ENCODE measurements at regions not wholly inside any gene's neighbourhood (a gene's known extent, or its start where the extent isn't known, plus 50 kb on each side); places are given as distances from the start of the nearest gene placed in this dataset.
"Not testable (repeated sequence)": the region's sequence is repeated elsewhere in the genome, so short reads cannot be mapped to it uniquely, and the experiment has no call there.

DNA sequence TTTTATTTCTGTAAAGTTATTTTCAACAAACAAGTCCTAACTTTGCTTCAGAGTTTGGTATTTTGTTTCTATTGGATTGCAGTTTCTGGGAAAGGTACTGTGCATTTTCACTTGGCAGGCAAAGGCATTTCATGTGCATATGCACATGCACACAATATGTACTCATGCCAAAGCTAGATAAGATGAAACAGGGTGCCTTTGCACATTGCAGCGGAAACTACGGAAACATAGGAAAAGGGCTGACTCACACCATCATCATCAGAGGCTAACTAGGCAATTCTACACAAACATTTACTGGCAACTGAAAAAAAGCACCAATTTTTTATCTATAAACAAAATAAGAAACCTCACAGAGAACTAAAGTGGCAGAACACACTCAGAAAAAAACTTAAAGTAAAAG, 550.6 kb upstream of the NECTIN3 start:
- no peak for ATAC-seq
- Histone ChIP-seq H3K27me3 (replicated peaks in 1 of 2; ENCODE audit: control insufficient read depth in 2 of 2, insufficient read depth in 2 of 2, low read length in 1 of 2) (no peaks in the 10 kb centered on the region), H3K4me2 (ENCODE audit: control insufficient read depth, insufficient read depth) (no peak overlapping the region), H3K9ac (ENCODE audit: control insufficient read depth, insufficient read depth, low read length) (no peak overlapping the region), H4K20me1 (ENCODE audit: control insufficient read depth, insufficient read depth) (no peaks in the 10 kb centered on the region), H3K36me3 (ENCODE audit: control insufficient read depth in 2 of 2, insufficient read depth in 2 of 2, low read length in 1 of 2) (no peaks in the 10 kb centered on the region), H3K79me2 (ENCODE audit: control insufficient read depth, insufficient read depth, low read length) (no peaks in the 10 kb centered on the region), H3K9me3 (replicated peaks; ENCODE audit: control insufficient read depth, insufficient read depth, low read length) (no peaks in the 10 kb centered on the region), H2AFZ (ENCODE audit: control insufficient read depth, low read depth, low read length) (no peak overlapping the region), H3K27ac (ENCODE audit: control insufficient read depth, insufficient read depth) (no peak overlapping the region), H3K4me1 (ENCODE audit: control insufficient read depth, insufficient read depth, low read length) (no peaks in the 10 kb centered on the region), H3K4me3 (no peak overlapping the region)
- in situ Hi-C loops (cut with MboI) = no loop called here
- POLR2A ChIA-PET = no interaction called here
- RAD21 ChIA-PET (ENCODE audit: unreplicated experiment) = no interaction called here
- SMC1A ChIA-PET (ENCODE audit: uncharacterized antibody, unreplicated experiment) = no interaction called here
- BruUV-seq (replicated peaks) = no TSS peak
- intact Hi-C loops (cut with micrococcal nuclease; ENCODE audit: unreplicated experiment) = no loop called here
- DNase-seq (ENCODE audit: low read depth, low spot score) = no peak
- WGBS (ENCODE audit: insufficient coverage, insufficient replicate concordance, low lambda C conversion rate, missing lambda C conversion rate) = 61% methylated on average over 2 of the region's 2 CpGs
- TF ChIP-seq, protein P1, sequence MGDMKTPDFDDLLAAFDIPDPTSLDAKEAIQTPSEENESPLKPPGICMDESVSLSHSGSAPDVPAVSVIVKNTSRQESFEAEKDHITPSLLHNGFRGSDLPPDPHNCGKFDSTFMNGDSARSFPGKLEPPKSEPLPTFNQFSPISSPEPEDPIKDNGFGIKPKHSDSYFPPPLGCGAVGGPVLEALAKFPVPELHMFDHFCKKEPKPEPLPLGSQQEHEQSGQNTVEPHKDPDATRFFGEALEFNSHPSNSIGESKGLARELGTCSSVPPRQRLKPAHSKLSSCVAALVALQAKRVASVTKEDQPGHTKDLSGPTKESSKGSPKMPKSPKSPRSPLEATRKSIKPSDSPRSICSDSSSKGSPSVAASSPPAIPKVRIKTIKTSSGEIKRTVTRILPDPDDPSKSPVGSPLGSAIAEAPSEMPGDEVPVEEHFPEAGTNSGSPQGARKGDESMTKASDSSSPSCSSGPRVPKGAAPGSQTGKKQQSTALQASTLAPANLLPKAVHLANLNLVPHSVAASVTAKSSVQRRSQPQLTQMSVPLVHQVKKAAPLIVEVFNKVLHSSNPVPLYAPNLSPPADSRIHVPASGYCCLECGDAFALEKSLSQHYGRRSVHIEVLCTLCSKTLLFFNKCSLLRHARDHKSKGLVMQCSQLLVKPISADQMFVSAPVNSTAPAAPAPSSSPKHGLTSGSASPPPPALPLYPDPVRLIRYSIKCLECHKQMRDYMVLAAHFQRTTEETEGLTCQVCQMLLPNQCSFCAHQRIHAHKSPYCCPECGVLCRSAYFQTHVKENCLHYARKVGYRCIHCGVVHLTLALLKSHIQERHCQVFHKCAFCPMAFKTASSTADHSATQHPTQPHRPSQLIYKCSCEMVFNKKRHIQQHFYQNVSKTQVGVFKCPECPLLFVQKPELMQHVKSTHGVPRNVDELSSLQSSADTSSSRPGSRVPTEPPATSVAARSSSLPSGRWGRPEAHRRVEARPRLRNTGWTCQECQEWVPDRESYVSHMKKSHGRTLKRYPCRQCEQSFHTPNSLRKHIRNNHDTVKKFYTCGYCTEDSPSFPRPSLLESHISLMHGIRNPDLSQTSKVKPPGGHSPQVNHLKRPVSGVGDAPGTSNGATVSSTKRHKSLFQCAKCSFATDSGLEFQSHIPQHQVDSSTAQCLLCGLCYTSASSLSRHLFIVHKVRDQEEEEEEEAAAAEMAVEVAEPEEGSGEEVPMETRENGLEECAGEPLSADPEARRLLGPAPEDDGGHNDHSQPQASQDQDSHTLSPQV (IDR thresholded peaks at IDR 0.05) = no peak
- TF ChIP-seq WRNIP1 (IDR thresholded peaks at IDR 0.05; ENCODE audit: borderline replicate concordance, low read depth, low read length) = no peak
- TF ChIP-seq JUND (IDR thresholded peaks at IDR 0.05; ENCODE audit: low read depth, low read length) = no peak
- TF ChIP-seq ASH2L (IDR thresholded peaks at IDR 0.05; ENCODE audit: borderline replicate concordance, low read depth) = no peak
- no peak for TF ChIP-seq NFIC (IDR thresholded peaks at IDR 0.05; ENCODE audit: low read depth, low read length)
- TF ChIP-seq CHD1 (IDR thresholded peaks at IDR 0.05; ENCODE audit: low read depth, low read length) = no peak
- no peak for TF ChIP-seq SRF (IDR thresholded peaks at IDR 0.05; ENCODE audit: low read depth in 2 of 2, low read length in 2 of 2)
- no peak for FAIRE-seq
- CTCF ChIA-PET = no interaction called here

DNA sequence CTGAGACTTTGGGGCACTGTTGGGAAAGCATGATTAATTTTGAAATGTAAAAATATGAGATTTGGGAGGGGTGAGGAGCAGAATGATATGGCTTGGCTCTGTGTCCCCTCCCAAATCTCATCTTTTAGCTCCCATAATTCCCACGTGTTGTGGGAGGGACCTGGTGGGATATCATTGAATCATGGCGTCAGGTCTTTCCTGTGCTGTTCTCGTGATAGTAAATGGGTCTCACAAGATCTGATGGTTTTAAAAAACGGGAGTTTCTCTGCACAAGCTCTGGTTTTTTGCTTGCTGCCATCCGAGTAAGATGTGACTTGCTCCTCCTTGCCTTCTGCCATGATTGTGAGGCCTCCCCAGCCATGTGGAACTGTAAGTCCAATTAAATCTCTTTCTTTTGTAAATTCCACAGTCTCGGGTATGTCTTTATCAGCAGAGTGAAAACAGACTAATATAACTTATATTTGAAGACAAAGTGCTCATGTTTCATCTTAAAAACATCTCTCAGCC, 546.0 kb upstream of the NECTIN3 start:
- intact Hi-C loops (cut with micrococcal nuclease; ENCODE audit: unreplicated experiment); H3K9ac ChIP-seq (ENCODE audit: control insufficient read depth, insufficient read depth, low read length); ATAC-seq; H3K79me2 ChIP-seq (ENCODE audit: control insufficient read depth, insufficient read depth, low read length); DNase-seq (ENCODE audit: low read depth, low spot score); in situ Hi-C loops (cut with MboI); FAIRE-seq; H3K4me1 ChIP-seq (ENCODE audit: control insufficient read depth, insufficient read depth, low read length); H3K27ac ChIP-seq (ENCODE audit: control insufficient read depth, insufficient read depth); RAD21 ChIA-PET (ENCODE audit: unreplicated experiment); SMC1A ChIA-PET (ENCODE audit: uncharacterized antibody, unreplicated experiment); H3K4me2 ChIP-seq (ENCODE audit: control insufficient read depth, insufficient read depth); CTCF ChIA-PET; H4K20me1 ChIP-seq (ENCODE audit: control insufficient read depth, insufficient read depth); BruUV-seq (replicated peaks); H3K36me3 ChIP-seq (ENCODE audit: control insufficient read depth in 2 of 2, insufficient read depth in 2 of 2, low read length in 1 of 2); H3K4me3 ChIP-seq; H3K9me3 ChIP-seq (replicated peaks; ENCODE audit: control insufficient read depth, insufficient read depth, low read length); POLR2A ChIA-PET; H2AFZ ChIP-seq (ENCODE audit: control insufficient read depth, low read depth, low read length); H3K27me3 ChIP-seq (replicated peaks in 1 of 2; ENCODE audit: control insufficient read depth in 2 of 2, insufficient read depth in 2 of 2, low read length in 1 of 2): not testable (repeated sequence)
- WGBS (ENCODE audit: insufficient coverage, insufficient replicate concordance, low lambda C conversion rate, missing lambda C conversion rate) = 13% methylated on average over 6 of the region's 6 CpGs

Measured in GM12878 (cell line).